Stimulated activated CD8-positive, alpha-beta memory T cell treated with anti-CD3 and anti-CD28 coated beads, Interleukin-2, amount 100 ng/mL, for 48 hours (primary cell): ENCODE measurements at regions not wholly inside any gene's neighbourhood (a gene's known extent, or its start where the extent isn't known, plus 50 kb on each side); places are given as distances from the start of the nearest gene placed in this dataset.

Experiments used
- DNase-seq, 2 donors: peaks; one replicate each; pipeline ENCODE4 v3.0.0-alpha.2; 2020; ENCODE audit warnings: low read depth in 2 of 2

GRCh38 chr3:194218646-194219453, 82.9 kb downstream of the HES1 start:
- no peak for DNase-seq

GRCh38 chr3:194219826-194220410, 84.0 kb downstream of the HES1 start:
- no peak for DNase-seq

GRCh38 chr3:194220901-194221326, 85.0 kb downstream of the HES1 start:
- DNase-seq = no peak

- DNase-seq = no peak
Observed at GRCh38 chr3:194221336-194221735, 85.4 kb downstream of the HES1 start.

- no peak for DNase-seq
Observed at GRCh38 chr3:194223951-194224350, 88.0 kb downstream of the HES1 start.

GRCh38 chr3:194224471-194225417, 88.8 kb downstream of the HES1 start:
- DNase-seq = no peak

GRCh38 chr3:194225418-194225812, 89.5 kb downstream of the HES1 start:
- DNase-seq = no peak

GRCh38 chr3:194225988-194226663, 90.2 kb downstream of the HES1 start:
- no peak for DNase-seq

- DNase-seq = no peak
Observed at GRCh38 chr3:194231929-194232832, 96.2 kb downstream of the HES1 start.

- DNase-seq = no peak
Observed at GRCh38 chr3:194233150-194233549, 97.2 kb downstream of the HES1 start.

GRCh38 chr3:194235160-194235559, 99.2 kb downstream of the HES1 start:
- no peak for DNase-seq

- no peak for DNase-seq
Observed at GRCh38 chr3:194237110-194237509, 101.2 kb downstream of the HES1 start.

GRCh38 chr3:194240766-194241165, 104.8 kb downstream of the HES1 start:
- no peak for DNase-seq

- no peak for DNase-seq
Observed at GRCh38 chr3:194243172-194243837, 107.4 kb downstream of the HES1 start.

GRCh38 chr3:194244167-194244566, 107.0 kb downstream of the CPN2 start:
- no peak for DNase-seq

- no peak for DNase-seq
Observed at GRCh38 chr3:194245474-194245873, 105.7 kb downstream of the CPN2 start.

- DNase-seq = no peak
Observed at GRCh38 chr3:194245975-194246561, 105.1 kb downstream of the CPN2 start.

GRCh38 chr3:194246709-194247349, 104.3 kb downstream of the CPN2 start:
- DNase-seq = no peak

- DNase-seq = no peak
Observed at GRCh38 chr3:194247350-194247740, 103.8 kb downstream of the CPN2 start.
